PC-3 (cell line): ENCODE measurements at regions not wholly inside any gene's neighbourhood (a gene's known extent, or its start where the extent isn't known, plus 50 kb on each side); places are given as distances from the start of the nearest gene placed in this dataset.

Source experiments
- ATAC-seq: fragments of 200-7000 bp; cut with Tn5 transposase; 2 replicates; pipeline ENCODE4 v1.9.1; 2020; ENCODE audit warnings: mild to moderate bottlenecking, moderate library complexity
- BruUV-seq: library from RNA; stranded (reverse); fragments of 400-500 nt; replicated peaks from 2 replicates; lab custom pipeline; 2021; lab: Mats Ljungman, UMichigan
- CTCF ChIA-PET: fragments of 300-600 bp; sonication (Branson Sonifier 250); formaldehyde crosslinking; loops from one replicate; lab custom pipeline; 2022; ENCODE audit warnings: antibody characterized with exemption; lab: Charles Lee
- POLR2A ChIA-PET: fragments of 300-600 bp; sonication (Branson Sonifier 250); formaldehyde crosslinking; loops from one replicate; lab custom pipeline; 2022; ENCODE audit warnings: antibody characterized with exemption; ENCODE audit not compliant: unreplicated experiment; lab: Charles Lee
- DNase-seq: peaks from one replicate; pipeline ENCODE4 v3.0.0-alpha.2; 2015
- H2AFZ ChIP-seq: fragments of 300-600 bp; sonication (generic); 2 replicates; pipeline ENCODE4 v1.6.0; 2016; ENCODE audit warnings: antibody characterized with exemption, low read length
- H3F3A ChIP-seq: fragments of 300-600 bp; sonication (generic); one replicate; pipeline ENCODE4 v1.6.0; 2017; ENCODE audit warnings: antibody characterized with exemption, low read length, control low read depth, mild to moderate bottlenecking; ENCODE audit not compliant: unreplicated experiment
- H3K27ac ChIP-seq: fragments of 300-600 bp; sonication (generic); 2 replicates; pipeline ENCODE4 v1.5.1; 2016; ENCODE audit warnings: mild to moderate bottlenecking, low read length
- H3K27me3 ChIP-seq: fragments of 300-600 bp; sonication (generic); 2 replicates; pipeline ENCODE4 v1.6.1; 2016; ENCODE audit warnings: low read length, mixed read lengths
- H3K36me3 ChIP-seq: fragments of 300-600 bp; sonication (generic); 2 replicates; pipeline ENCODE4 v1.6.1; 2016; ENCODE audit warnings: low read depth, mixed run types, low read length, mixed read lengths
- H3K4me1 ChIP-seq: fragments of 300-600 bp; sonication (generic); 2 replicates; pipeline ENCODE4 v1.5.1; 2016; ENCODE audit warnings: low read length; ENCODE audit not compliant: insufficient read depth
- H3K4me2 ChIP-seq: fragments of 300-600 bp; sonication (generic); 2 replicates; pipeline ENCODE4 v1.6.0; 2016; ENCODE audit warnings: low read length
- H3K4me3 ChIP-seq: fragments of 300-600 bp; sonication (generic); 2 replicates; pipeline ENCODE4 v1.5.1; 2016; ENCODE audit warnings: mild to moderate bottlenecking, low read length, mixed read lengths
- H3K79me2 ChIP-seq: fragments of 300-600 bp; sonication (generic); 2 replicates; pipeline ENCODE4 v1.6.1; 2017; ENCODE audit warnings: low read length, mixed read lengths
- H3K9ac ChIP-seq: fragments of 300-600 bp; sonication (generic); 2 replicates; pipeline ENCODE4 v1.6.0; 2016; ENCODE audit warnings: mild to moderate bottlenecking, low read length
- H3K9me2 ChIP-seq: fragments of 300-600 bp; sonication (generic); replicated peaks from 2 replicates; pipeline ENCODE4 v1.6.1; 2016; ENCODE audit warnings: mixed run types, low read length, mixed read lengths
- H3K9me3 ChIP-seq: fragments of 300-600 bp; sonication (generic); 2 replicates; pipeline ENCODE4 v1.6.1; 2016; ENCODE audit warnings: low read length, mixed read lengths
- H4K20me1 ChIP-seq: fragments of 300-600 bp; sonication (generic); 2 replicates; pipeline ENCODE4 v1.6.1; 2016; ENCODE audit warnings: low read length, mixed read lengths
- EZH2 ChIP-seq: fragments of 300-600 bp; sonication (generic); IDR thresholded peaks from one replicate; pipeline ENCODE4 v1.6.1; 2017; ENCODE audit warnings: antibody characterized with exemption, mild to moderate bottlenecking, low read length; ENCODE audit not compliant: unreplicated experiment
- EZH2phosphoT487 ChIP-seq: fragments of 300-600 bp; sonication (generic); IDR thresholded peaks from 2 replicates; pipeline ENCODE4 v1.6.1; 2018; ENCODE audit warnings: mild to moderate bottlenecking, antibody characterized with exemption, low read length, borderline replicate concordance
- intact Hi-C: fragments of 100-400 bp; cut with micrococcal nuclease; formaldehyde crosslinking; loops from 2 replicates; pipeline ENCODE4 v1.9.0; 2023
- TF ChIP-seq, protein P1 (sequence below): fragments of 300-600 bp; sonication (generic); conservative IDR thresholded peaks from 2 replicates; pipeline ENCODE4 v1.5.1; 2017; ENCODE audit warnings: antibody characterized with exemption, low read depth, mild to moderate bottlenecking, low read length

DNA sequence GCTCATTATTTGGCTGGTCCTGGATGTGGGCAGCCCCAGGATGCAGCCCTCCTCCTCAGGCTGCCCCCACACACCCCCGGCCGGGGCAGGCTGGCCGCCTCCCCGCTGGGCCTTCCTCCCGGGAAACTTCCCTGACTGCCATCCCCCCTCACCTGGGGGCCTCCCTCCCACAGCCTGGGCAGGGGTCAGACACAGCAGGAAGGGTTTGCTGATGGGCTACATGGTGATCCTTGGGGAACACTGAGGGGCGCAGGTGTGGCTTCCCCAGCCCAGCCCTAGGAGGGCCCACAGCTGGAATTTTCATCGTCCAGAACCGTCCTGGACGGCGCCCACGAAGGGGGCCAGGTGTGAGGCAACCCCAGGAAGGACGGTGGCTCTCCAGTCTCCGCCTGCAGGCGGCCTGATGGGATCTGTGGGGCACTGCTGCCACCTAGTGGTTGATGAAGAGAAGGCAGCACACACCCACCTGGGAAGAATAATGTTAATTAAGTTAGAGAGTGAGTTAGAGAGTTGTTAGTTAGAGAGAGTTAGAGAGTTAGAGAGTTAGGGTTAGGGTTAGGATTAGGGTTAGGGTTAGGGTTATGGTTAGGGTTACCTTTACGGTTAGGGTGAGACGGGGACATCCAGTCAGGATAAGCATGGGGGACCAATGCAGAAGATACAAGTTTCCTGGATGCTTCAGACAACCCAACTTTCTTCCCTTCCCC is 75.9 kb upstream of the PRR5 start:
- Histone ChIP-seq H3K4me2 (no peak overlapping the region), H3K9me2 (no peaks in the 10 kb centered on the region), H4K20me1 (no peaks in the 10 kb centered on the region), H3K27ac (no peak overlapping the region), H3K9me3 (no peaks in the 10 kb centered on the region), H3K36me3 (no peaks in the 10 kb centered on the region; the same call in 1 of the 2 replicates), H3K9ac (no peak overlapping the region), H3K27me3 (no peaks in the 10 kb centered on the region), H3K4me1 (no peaks in the 10 kb centered on the region), H3K4me3 (no peak overlapping the region), H2AFZ (no peak overlapping the region), H3F3A (no peaks in the 10 kb centered on the region), H3K79me2 (no peaks in the 10 kb centered on the region)
- ChIA-PET CTCF (interaction anchor here (0.6 to 0.8 kb wide), 2 partner anchors 540 to 633 kb away, joined by 3 to 7 read pairs; no protein-coding TSS in a partner anchor), POLR2A (no interaction called here)
- intact Hi-C loops, result loop anchor here (1.0 to 10.0 kb wide), 3 partner anchors 291 to 633 kb away; no protein-coding TSS in a partner anchor
- TF ChIP-seq, protein P1, sequence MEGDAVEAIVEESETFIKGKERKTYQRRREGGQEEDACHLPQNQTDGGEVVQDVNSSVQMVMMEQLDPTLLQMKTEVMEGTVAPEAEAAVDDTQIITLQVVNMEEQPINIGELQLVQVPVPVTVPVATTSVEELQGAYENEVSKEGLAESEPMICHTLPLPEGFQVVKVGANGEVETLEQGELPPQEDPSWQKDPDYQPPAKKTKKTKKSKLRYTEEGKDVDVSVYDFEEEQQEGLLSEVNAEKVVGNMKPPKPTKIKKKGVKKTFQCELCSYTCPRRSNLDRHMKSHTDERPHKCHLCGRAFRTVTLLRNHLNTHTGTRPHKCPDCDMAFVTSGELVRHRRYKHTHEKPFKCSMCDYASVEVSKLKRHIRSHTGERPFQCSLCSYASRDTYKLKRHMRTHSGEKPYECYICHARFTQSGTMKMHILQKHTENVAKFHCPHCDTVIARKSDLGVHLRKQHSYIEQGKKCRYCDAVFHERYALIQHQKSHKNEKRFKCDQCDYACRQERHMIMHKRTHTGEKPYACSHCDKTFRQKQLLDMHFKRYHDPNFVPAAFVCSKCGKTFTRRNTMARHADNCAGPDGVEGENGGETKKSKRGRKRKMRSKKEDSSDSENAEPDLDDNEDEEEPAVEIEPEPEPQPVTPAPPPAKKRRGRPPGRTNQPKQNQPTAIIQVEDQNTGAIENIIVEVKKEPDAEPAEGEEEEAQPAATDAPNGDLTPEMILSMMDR, result peak; percentile 92
- TF ChIP-seq EZH2phosphoT487 (no peak), EZH2 (no peak)
- no TSS peak for BruUV-seq
- ATAC-seq (peak; percentile 65), DNase-seq (peak; percentile 70)

DNA sequence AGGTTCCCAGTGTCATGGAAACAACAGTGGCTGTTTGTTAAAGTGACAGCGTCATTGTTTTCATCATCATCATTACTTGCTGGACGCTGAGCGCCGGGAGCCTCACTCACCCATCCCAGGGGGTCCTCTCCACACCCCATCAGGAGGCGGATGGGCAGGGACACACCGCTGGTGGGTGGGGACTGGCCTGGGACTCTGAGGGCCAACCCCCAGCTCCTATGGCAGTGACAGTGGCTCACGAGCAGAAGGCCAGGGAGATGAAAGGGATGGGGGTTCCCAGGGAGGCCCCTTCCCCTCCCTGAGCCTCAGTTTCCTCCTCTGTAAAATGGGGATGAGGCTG is 76.6 kb upstream of the PRR5 start:
- Histone ChIP-seq H3K4me2 (no peak overlapping the region), H3K36me3 (no peaks in the 10 kb centered on the region; the same call in 1 of the 2 replicates), H3F3A (no peaks in the 10 kb centered on the region), H3K9me3 (no peaks in the 10 kb centered on the region), H3K4me3 (no peak overlapping the region), H4K20me1 (no peaks in the 10 kb centered on the region), H3K9me2 (no peaks in the 10 kb centered on the region), H3K9ac (no peak overlapping the region), H2AFZ (no peak overlapping the region), H3K79me2 (no peaks in the 10 kb centered on the region), H3K27me3 (no peaks in the 10 kb centered on the region), H3K27ac (no peak overlapping the region), H3K4me1 (no peaks in the 10 kb centered on the region)
- ChIA-PET POLR2A (no interaction called here), CTCF (interaction anchor here (0.6 to 0.8 kb wide), 2 partner anchors 540 to 632 kb away, joined by 3 to 7 read pairs; no protein-coding TSS in a partner anchor)
- no peak for TF ChIP-seq EZH2phosphoT487
- TF ChIP-seq EZH2, result no peak
- TF ChIP-seq, protein P1, result no peak
- DNase-seq (no peak), ATAC-seq (no peak)
- BruUV-seq, result no TSS peak
- intact Hi-C loops, result loop anchor here (10.0 kb wide), 1 partner anchor 291 kb away; no protein-coding TSS in a partner anchor
